ENCODE measurements at regions not wholly inside any gene's neighbourhood (a gene's known extent, or its start where the extent isn't known, plus 50 kb on each side); places are given as distances from the start of the nearest gene placed in this dataset.

GRCh38 chr4:57661517-57662090 lies 551.4 kb upstream of the IGFBP7 start:
- DNase-seq = no peak

DNA sequence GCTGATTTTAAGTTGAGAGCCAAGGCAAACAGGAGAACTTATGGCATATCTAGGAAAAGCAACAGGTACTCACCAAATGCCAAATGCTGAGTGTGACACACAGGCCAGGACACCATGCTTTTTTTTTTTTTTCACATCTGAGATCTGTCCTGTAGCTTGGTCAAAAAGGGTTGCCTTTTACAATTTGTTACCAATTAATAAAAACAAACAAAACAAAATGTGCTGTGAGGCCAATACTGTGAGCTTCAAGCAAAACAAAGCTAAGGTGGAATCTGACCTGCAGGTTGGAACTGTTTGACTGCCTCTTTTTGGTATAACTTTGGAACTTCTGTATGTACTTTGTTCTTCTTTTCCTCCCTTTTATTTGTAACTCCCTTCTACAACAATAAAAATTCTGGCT lies 548.5 kb upstream of the IGFBP7 start:
- DNase-seq = no peak

DNA sequence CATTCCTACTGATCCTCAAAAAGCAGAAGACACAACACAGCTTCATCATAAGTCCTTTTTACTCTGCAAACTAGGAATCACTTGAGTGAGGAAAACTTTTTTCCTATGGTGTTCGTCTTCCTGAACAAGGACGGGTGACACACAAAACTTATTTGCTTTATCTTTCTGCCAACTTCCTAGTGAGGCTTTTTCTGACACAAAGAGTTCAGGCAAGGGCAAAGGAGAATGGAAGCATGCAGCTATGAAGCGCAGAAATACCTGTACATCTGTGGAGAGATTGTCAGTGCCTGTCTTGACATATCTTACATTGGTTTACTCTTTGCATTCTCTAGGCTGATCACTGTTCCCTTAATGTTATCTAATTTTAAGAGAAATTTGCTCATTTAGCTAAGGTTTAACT lies 548.0 kb upstream of the IGFBP7 start:
- no peak for DNase-seq

DNA sequence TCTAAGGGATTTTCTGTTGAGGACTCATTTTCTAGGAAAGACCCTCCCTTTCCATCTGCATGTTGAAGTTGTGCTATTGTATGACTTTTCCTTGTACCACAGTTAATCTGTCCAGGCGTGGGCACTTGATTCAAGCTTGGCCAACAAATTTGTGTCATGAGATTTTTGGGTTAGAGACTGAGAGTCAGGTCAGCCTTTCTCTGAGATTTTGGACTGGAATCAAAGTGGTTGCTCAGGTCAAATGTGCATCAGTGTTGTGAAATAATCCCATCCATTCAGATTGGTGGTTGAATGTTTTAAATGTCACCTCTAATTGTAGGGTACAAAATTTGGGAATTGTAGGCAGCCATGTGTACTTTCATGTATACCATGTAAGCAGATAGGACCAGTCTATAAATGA lies 545.2 kb upstream of the IGFBP7 start:
- no peak for DNase-seq

DNA sequence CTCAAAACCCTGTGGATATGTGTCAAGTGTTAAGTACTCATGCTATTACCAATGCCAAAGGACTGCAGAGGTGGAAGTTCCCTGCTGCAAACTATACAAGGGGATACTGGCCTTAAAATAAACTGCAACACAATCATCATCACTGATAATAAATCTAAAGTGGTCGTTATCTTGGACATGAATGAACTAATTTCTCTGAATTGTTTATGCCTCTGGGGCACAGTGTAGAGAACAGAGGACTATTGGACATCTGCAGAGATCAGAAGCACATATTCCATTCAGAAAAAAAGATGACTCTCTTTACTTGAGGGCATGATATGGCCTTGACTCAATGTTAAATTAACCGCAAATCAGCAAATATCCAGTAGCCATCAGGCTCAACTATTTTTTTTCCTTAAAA lies 542.6 kb upstream of the IGFBP7 start:
- DNase-seq = no peak

- DNase-seq = no peak
Observed at GRCh38 chr4:57640391-57641100, 530.4 kb upstream of the IGFBP7 start.

DNA sequence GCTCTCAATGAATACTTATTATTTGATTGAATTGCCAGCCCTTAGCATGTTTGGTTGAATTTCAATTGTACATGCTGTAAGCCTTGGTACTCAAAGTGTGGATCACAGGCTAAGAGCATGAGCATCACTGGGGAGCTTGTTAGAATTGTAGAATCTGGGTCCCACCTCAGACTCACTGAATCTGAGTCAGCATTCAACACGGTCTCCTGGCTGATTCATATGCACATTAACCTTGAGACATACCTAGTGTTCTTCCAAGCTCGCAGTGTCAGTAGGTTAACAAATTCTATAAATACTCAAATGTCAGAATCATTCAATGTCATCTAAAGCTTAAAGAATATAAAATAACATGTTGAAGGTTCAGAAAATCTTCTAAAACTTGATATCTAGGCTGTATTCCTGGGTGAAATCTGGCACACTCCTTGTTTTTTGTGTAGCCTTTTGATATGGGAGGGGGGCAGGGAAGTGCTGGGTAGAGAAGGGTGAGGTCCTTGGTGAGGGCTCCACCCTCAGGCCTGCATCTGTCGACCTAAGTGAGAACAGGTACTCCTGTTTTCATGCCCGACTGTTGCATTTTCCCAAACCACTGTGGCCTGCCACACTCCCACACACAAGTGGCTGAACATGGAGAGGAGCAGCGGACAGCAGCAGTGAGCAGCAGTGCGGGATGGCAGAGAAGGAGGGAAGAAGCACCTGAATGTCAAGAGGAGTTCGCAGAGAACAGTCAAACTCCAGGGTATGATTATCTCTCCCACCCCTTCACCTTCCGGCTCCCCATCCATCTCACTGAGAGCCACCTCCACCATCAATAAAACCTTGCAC lies 529.6 kb upstream of the IGFBP7 start:
- DNase-seq = no peak

DNA sequence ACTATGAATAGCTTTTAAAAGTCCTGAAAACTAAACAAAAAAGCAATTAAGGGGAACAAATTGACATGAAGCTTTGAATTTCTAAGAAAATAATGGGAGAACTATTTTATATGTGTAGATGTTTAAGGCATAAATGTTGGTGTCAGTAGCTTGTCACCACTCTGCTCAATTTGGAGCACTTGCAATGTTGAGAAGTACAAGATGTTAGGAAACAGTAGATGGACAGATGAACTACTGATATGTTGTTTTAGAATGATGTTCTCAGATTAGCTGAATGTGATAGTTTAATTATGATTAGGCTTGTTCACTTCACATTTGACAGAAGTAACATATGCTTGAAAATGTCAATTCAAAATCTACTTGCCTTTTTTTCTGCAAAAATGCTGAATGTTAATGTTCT lies 525.7 kb upstream of the IGFBP7 start:
- no peak for DNase-seq

GRCh38 chr4:57633212-57633859 lies 523.2 kb upstream of the IGFBP7 start:
- DNase-seq = no peak

GRCh38 chr4:57632564-57632963 lies 522.4 kb upstream of the IGFBP7 start:
- no peak for DNase-seq

DNA sequence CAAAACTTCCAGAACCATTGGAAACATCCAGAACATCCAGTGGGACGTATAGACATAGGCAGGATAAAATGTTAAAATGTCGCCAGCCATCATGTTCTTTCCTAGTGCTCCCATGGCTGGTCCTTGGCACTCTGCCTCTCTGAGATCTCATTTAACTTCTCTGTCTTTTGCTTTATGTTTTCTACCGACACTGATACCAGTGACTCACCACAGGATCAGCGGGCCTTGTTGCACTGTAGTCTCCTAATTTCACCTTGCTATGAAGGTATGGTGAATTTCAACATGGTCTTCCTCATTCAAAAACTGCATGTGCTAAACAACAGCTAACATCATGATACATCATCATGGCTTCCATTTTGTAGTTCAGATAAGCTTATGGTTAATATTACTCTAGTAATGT lies 521.0 kb upstream of the IGFBP7 start:
- no peak for DNase-seq

GRCh38 chr4:57628004-57628403 lies 517.8 kb upstream of the IGFBP7 start:
- DNase-seq = no peak

- no peak for DNase-seq
Observed at GRCh38 chr4:57614257-57614932, 504.2 kb upstream of the IGFBP7 start.

DNA sequence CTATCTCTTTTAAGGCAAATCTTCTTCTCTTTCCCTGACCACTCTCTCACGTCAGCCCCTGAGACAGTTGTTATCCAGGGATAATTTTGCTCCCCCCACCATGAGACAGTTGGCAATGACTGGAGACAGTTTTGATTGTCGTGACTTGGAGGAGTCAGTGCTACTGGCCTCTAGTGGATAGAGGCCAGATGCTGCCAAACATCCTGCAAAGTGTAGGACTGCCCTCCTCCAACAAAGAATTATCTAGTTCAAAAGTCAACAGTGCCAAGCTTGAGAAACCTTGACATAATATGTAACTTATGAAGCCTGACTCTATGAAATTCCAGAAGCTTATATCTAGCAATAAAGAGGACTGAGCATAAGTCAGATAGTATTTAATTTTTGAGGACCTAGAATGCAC lies 502.1 kb upstream of the IGFBP7 start:
- no peak for DNase-seq

- no peak for DNase-seq
Observed at GRCh38 chr4:57607566-57608180, 497.5 kb upstream of the IGFBP7 start.

DNA sequence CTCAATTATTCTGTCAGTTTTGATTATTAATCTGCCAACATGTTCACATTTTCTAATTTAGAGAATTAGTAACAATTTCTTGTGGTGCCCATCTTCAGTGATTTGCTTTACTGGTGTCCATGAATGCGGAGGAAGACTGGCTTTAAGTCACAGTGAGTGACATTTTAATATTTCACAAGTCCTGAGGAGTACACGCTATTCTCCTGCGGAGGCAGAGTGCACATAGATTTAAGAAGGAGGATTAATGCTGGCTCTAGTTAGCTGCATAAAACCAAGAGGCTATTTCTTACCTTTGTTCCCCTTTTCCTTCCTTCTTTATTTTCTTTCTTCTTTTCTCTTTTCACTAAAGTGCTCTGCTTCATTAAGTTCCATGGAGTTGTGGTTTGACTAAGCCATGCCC lies 495.2 kb upstream of the IGFBP7 start:
- DNase-seq = no peak

DNA sequence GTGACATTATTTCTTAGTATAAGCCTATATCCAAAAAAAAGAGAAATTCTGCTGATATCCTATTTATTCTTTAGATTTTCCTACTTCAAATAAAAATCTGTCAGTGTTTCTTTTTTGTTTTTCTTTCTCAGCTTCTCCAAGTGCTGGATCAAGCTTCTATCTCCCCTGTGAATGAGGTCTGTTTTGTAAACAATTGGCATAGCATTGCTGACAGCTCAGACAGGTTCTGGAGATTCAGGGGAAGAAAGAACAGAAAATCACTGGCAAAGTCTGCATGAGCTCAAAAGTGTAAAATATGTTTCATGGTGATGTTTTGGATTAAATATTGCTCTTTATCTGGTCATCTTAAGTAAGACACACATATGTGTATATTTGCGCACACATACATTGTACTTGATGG lies 492.0 kb upstream of the IGFBP7 start:
- no peak for DNase-seq

GRCh38 chr4:57591073-57591472 lies 480.9 kb upstream of the IGFBP7 start:
- no peak for DNase-seq

DNA sequence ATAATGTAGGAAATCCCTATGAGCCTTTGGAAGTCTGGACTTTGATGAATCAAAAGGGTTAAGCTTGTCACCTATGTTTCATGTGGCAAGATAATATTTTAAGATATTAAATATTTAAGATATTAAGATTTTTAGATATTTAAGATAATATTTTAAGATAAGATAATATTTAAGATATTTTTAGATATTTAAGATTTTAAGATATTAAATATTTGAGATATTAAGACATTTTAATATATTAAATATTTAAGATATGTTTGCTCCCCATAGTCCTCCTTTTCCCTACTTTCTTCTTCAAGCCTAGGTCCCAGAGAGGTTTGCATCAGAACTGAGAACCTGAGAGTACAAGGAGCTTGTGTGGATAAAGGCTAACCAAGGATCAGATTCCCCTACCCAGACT lies 478.4 kb upstream of the IGFBP7 start:
- DNase-seq = no peak

GRCh38 chr4:57580710-57581599 lies 470.8 kb upstream of the IGFBP7 start:
- DNase-seq = no peak

- DNase-seq = no peak
Observed at GRCh38 chr4:57575426-57575825, 465.2 kb upstream of the IGFBP7 start.
